ENCODE measurements at regions not wholly inside any gene's neighbourhood (a gene's known extent, or its start where the extent isn't known, plus 50 kb on each side); places are given as distances from the start of the nearest gene placed in this dataset.

DNA sequence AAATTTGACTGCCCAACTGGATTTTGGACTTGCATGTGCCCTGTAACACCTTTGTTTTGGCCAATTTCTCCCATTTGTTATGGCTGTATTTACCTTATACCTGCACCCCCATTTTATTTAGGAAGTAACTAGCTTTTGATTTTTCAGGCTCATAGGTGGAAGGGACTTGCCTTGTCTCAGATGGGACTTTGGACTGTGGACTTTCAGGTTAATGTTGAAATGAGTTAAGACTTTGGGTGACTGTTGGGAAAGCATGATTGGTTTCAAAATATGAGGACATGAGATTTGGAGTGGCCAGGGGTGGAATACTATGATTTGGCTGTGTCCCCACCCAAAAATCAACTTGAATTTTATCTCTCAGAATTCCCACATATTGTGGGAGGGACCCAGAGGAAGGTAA, 490.2 kb downstream of the PRR16 start:
- no peak for ATAC-seq (ENCODE audit: low read depth)
- no peak overlapping the region for H3K4me3 Mint-ChIP-seq
- no peaks in the 10 kb centered on the region for H3K27me3 Mint-ChIP-seq
- POLR2A ChIA-PET, result no interaction called here
- peaks cover 6% of the 10 kb centered on the region for H3K9me3 Mint-ChIP-seq
- no peaks in the 10 kb centered on the region for H3K36me3 Mint-ChIP-seq
- H3K27ac Mint-ChIP-seq, result no peak overlapping the region
- DNase-seq, result no peak
- no peaks in the 10 kb centered on the region for H3K4me1 Mint-ChIP-seq

DNA sequence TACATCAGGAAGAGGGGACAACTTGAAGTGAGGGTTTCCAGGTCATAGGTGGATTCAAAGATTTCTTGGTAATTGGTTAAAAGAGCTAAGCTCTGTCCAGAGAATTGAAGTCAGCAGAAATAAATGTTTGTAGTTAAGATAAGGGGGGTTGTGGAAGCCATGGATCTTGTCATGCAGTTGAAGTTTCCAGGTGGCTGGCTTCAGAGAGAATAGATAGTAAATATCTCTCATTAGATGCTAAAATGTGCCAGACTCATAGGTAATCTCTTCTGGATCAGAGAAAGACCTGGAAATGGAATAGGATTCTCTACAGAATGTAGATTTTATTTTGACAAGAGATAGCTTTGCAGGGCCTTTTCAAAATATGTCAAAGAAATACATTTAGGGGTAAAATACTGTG, 491.7 kb downstream of the PRR16 start:
- Mint-ChIP-seq H3K36me3 (no peaks in the 10 kb centered on the region), H3K4me1 (no peaks in the 10 kb centered on the region), H3K4me3 (no peak overlapping the region), H3K27me3 (no peaks in the 10 kb centered on the region), H3K27ac (no peak overlapping the region), H3K9me3 (peaks cover 4% of the 10 kb centered on the region)
- DNase-seq (no peak), ATAC-seq (ENCODE audit: low read depth) (no peak)
- POLR2A ChIA-PET, result no interaction called here

DNA sequence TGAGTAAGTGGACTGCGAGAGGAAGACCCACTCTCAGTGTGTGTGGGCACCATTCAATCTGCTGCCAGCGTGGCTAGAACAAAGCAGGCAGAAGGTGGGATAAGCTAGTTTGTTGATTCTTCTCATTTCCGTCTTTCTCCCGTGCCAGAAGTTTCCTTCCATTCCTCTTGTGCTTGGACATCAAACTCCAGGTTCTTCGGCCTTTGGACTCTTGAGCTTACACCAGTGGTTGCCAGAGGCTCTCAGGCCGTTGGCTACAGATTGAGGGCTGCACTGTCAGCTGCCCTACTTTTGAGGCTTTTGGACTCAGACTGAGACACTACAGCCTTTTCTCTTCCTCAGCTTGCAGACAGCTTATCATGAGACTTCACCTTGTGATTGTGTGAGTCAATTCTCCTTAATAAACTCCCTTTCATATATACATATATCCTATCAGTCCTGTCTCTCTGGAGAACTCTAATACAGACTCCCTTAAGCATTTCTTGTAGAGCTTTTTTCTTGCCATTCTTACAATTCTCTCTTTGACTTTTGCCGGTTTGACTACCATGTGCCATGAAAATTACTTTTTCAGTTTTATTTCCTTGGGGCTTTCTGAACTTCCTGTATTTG, 494.9 kb downstream of the PRR16 start:
- H3K4me3 Mint-ChIP-seq, result no peak overlapping the region
- H3K27me3 Mint-ChIP-seq, result no peaks in the 10 kb centered on the region
- DNase-seq, result no peak
- no peaks in the 10 kb centered on the region for H3K4me1 Mint-ChIP-seq
- H3K36me3 Mint-ChIP-seq, result no peaks in the 10 kb centered on the region
- POLR2A ChIA-PET, result no interaction called here
- ATAC-seq (ENCODE audit: low read depth), result no peak
- no peak overlapping the region for H3K27ac Mint-ChIP-seq
- H3K9me3 Mint-ChIP-seq, result peaks cover 2% of the 10 kb centered on the region

DNA sequence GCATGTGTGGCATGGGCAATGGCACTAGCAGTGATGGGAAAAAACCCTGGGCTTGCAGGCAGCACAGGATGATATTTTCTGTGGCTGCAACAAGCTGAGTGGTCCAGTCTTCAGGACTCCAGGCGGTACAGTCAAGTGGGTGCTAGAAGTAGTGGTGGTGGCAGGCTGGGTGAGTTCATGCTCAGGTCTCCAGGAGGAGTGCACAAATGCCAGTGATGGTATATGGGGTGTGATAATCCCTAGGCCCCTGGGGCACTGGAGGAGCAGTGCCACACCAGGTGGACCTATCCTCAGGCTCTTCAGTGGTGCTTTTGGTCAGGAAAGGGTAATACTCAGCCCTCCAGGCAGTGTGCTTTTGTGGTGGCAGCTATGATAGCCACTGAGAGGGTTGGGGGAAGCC, 496.4 kb downstream of the PRR16 start:
- no peak for ATAC-seq (ENCODE audit: low read depth)
- H3K36me3 Mint-ChIP-seq, result no peaks in the 10 kb centered on the region
- DNase-seq, result no peak

DNA sequence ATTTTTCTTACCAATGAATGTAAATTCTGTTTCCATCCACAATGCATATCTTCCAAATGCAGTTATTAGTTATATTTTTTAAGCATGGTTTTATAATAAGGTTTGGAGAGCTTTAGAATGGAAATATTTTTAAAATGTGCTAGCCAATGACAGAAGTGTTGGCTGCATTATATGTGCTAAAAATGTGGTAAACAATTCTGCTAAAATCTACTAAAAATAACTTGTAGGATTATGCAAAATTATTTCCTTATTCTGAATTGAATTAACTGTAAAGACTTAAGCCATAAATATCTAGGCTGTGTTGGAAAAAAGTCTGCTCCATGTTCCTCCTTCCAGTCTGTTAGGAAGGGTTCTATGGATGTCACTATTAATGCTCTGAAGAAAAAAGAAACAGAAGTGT, 503.3 kb downstream of the PRR16 start:
- POLR2A ChIA-PET, result no interaction called here
- no peak overlapping the region for H3K27ac Mint-ChIP-seq
- H3K36me3 Mint-ChIP-seq, result no peaks in the 10 kb centered on the region
- H3K27me3 Mint-ChIP-seq, result no peaks in the 10 kb centered on the region
- peaks cover 5% of the 10 kb centered on the region for H3K9me3 Mint-ChIP-seq
- no peak for ATAC-seq (ENCODE audit: low read depth)
- DNase-seq, result no peak
- H3K4me3 Mint-ChIP-seq, result no peak overlapping the region
- no peaks in the 10 kb centered on the region for H3K4me1 Mint-ChIP-seq

More for the DNA sequence above, 496.4 kb downstream of the PRR16 start:
- peaks cover 5% of the 10 kb centered on the region for H3K9me3 Mint-ChIP-seq
- H3K27me3 Mint-ChIP-seq, result no peaks in the 10 kb centered on the region
- POLR2A ChIA-PET, result no interaction called here
- H3K27ac Mint-ChIP-seq, result peak overlapping the region; percentile 43
- no peak overlapping the region for H3K4me3 Mint-ChIP-seq
- no peaks in the 10 kb centered on the region for H3K4me1 Mint-ChIP-seq

DNA sequence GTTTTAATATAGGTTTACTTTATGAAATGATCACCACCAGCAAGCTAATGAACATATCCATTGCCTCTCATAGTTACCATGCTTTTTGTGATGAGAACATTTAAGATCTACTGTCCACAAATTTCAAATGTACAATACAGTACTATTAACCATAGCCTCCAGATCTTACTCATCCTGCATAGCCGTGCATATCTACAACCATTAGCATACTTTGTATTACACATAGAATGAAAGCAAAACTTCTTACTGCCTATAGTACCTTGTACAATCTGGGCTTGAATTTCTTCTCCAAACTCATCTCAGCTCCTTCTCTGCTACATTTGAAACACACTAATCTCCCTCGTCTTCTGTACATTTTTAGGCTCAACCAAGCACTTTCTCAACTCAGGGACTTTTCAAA, 510.6 kb downstream of the PRR16 start:
- no peak for DNase-seq
- H3K4me1 Mint-ChIP-seq, result no peaks in the 10 kb centered on the region
- no peak overlapping the region for H3K27ac Mint-ChIP-seq
- H3K4me3 Mint-ChIP-seq, result no peak overlapping the region
- ATAC-seq (ENCODE audit: low read depth), result no peak
- H3K36me3 Mint-ChIP-seq, result no peaks in the 10 kb centered on the region
- H3K9me3 Mint-ChIP-seq, result peaks cover 3% of the 10 kb centered on the region
- no peaks in the 10 kb centered on the region for H3K27me3 Mint-ChIP-seq
- POLR2A ChIA-PET, result no interaction called here

DNA sequence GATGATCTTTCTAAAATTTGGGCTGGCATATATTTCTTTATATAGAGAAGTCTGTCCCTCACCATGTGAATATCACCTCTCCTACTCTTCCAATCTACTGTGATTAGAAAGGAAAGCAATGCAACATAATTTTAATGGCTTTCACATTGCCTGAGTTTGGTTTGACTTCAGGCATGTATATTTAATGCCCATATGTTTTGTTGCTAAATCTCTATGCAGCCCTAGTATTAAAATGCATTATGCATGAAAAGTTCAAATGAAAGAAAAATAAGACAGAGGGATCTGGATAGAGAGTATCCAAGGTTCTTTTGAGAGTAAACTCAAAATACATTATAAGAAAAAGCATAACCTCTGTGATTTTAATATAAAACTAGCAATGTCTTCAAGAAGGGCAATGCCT, 518.3 kb downstream of the PRR16 start:
- H3K36me3 Mint-ChIP-seq, result no peaks in the 10 kb centered on the region
- no peak overlapping the region for H3K27ac Mint-ChIP-seq
- no peaks in the 10 kb centered on the region for H3K27me3 Mint-ChIP-seq
- H3K9me3 Mint-ChIP-seq, result peaks cover 2% of the 10 kb centered on the region
- DNase-seq (no peak), ATAC-seq (ENCODE audit: low read depth) (no peak)
- no peaks in the 10 kb centered on the region for H3K4me1 Mint-ChIP-seq
- POLR2A ChIA-PET, result no interaction called here
- H3K4me3 Mint-ChIP-seq, result no peak overlapping the region

DNA sequence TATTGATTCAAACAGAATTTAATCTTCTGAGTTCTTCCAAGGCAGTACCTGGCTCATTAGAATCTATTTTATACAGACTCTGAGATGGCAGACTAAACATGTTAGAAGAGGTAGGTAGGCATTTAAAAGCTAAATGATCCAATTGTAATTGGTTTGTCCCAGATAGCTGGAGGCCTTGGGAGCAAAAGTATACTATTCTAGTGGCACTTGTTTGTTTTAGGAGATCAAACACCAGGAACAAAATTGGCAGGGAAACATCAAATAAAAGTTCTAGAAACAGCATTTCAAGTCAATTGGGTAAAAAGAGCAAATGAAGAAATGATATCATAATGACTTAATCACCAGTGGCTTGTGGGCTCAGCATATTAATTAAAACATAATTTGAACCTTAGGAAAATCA, 521.4 kb downstream of the PRR16 start:
- no peaks in the 10 kb centered on the region for H3K36me3 Mint-ChIP-seq

DNA sequence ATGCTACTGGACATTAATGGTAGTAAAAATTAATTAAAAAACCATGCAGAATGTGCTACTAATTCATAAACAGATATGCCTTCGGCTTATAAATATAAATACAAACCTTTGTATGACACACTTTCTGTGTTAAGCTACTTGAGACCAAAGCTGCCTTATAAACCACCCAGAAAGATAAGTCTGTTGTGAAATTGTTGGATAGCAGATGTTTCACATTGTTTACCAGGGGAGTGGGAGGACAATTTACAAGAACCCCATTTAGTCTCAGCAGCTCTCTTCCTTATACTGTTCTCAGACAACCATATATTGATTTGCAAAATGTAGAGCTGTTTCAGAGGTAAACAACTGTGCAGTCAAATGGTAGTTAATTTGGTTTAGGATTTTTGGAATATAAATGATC, 524.4 kb downstream of the PRR16 start:
- no peak overlapping the region for H3K27ac Mint-ChIP-seq
- no peaks in the 10 kb centered on the region for H3K27me3 Mint-ChIP-seq
- POLR2A ChIA-PET, result no interaction called here
- ATAC-seq (ENCODE audit: low read depth) (no peak), DNase-seq (no peak)
- no peak overlapping the region for H3K4me3 Mint-ChIP-seq
- no peaks in the 10 kb centered on the region for H3K4me1 Mint-ChIP-seq
- no peaks in the 10 kb centered on the region for H3K36me3 Mint-ChIP-seq
- H3K9me3 Mint-ChIP-seq, result no peaks in the 10 kb centered on the region

More for the DNA sequence above, 521.4 kb downstream of the PRR16 start:
- DNase-seq (no peak), ATAC-seq (ENCODE audit: low read depth) (no peak)
- Mint-ChIP-seq H3K9me3 (no peaks in the 10 kb centered on the region), H3K27me3 (no peaks in the 10 kb centered on the region), H3K27ac (no peak overlapping the region), H3K4me1 (no peaks in the 10 kb centered on the region), H3K4me3 (no peak overlapping the region)
- POLR2A ChIA-PET, result no interaction called here

DNA sequence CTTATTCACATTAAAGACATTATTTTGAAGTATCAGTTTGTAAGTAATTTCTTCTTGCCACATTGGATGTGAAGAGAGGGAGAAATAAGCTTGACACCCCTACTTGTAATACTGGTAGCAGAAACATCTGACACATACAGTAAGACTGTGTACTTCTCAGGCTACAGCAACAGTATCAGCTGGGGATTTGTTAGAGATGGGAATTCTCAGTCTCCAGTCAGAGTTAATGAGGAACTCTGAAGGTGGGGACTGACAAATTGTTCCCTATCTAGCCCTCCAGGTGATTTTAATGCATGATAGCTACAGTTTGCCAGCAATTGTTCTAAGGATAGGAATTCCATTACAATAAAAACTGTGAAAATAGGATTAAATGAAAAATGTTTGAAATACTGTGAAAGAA, 524.8 kb downstream of the PRR16 start:
- no peaks in the 10 kb centered on the region for H3K4me1 Mint-ChIP-seq
- no peaks in the 10 kb centered on the region for H3K27me3 Mint-ChIP-seq
- DNase-seq (no peak), ATAC-seq (ENCODE audit: low read depth) (no peak)
- no peaks in the 10 kb centered on the region for H3K9me3 Mint-ChIP-seq
- POLR2A ChIA-PET, result no interaction called here
- no peak overlapping the region for H3K27ac Mint-ChIP-seq
- H3K36me3 Mint-ChIP-seq, result no peaks in the 10 kb centered on the region
- H3K4me3 Mint-ChIP-seq, result no peak overlapping the region

DNA sequence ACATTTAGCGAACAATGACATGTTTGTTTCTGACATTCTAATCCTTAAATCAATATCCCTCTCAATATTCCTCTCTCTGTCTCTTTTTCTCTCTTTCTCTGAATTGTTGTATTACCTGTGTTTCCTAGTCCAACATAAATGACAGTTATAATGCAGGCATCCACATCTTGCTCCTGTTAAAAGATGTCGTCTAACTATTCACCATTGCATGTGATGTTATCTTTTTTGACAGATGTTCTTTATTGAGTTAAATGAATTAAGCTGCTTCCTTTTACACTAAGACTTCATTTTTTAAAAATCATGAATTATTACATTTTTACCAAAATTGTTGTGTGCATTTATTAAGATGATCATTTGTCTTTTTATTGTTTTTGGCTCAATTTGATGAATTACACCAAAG, 527.5 kb downstream of the PRR16 start:
- no peak overlapping the region for H3K27ac Mint-ChIP-seq
- no peak overlapping the region for H3K4me3 Mint-ChIP-seq
- no peak for DNase-seq
- no peaks in the 10 kb centered on the region for H3K36me3 Mint-ChIP-seq
- no peaks in the 10 kb centered on the region for H3K4me1 Mint-ChIP-seq
- POLR2A ChIA-PET, result no interaction called here
- H3K27me3 Mint-ChIP-seq, result no peaks in the 10 kb centered on the region
- no peaks in the 10 kb centered on the region for H3K9me3 Mint-ChIP-seq
- ATAC-seq (ENCODE audit: low read depth), result no peak

DNA sequence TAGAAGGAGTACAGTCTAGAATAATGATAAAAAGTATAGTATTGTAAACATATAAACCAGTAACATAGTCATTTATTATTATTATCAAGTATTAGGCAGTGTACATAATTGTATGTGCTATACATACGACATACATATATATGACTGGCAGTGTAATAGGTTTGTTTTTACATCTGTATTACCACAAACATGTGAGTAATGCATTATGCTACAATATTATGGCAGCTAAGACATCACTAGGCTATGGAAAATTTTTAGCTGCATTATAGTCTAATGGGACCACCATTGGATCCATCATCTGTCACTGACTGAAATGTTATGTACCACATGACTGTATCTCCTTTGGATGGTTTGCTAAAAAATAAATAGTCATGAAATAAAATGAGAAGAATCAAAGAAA, 530.0 kb downstream of the PRR16 start:
- POLR2A ChIA-PET, result no interaction called here
- Mint-ChIP-seq H3K36me3 (no peaks in the 10 kb centered on the region), H3K27me3 (no peaks in the 10 kb centered on the region), H3K4me1 (no peaks in the 10 kb centered on the region), H3K27ac (no peak overlapping the region), H3K9me3 (no peaks in the 10 kb centered on the region), H3K4me3 (no peak overlapping the region)
- no peak for DNase-seq
- ATAC-seq (ENCODE audit: low read depth), result no peak

DNA sequence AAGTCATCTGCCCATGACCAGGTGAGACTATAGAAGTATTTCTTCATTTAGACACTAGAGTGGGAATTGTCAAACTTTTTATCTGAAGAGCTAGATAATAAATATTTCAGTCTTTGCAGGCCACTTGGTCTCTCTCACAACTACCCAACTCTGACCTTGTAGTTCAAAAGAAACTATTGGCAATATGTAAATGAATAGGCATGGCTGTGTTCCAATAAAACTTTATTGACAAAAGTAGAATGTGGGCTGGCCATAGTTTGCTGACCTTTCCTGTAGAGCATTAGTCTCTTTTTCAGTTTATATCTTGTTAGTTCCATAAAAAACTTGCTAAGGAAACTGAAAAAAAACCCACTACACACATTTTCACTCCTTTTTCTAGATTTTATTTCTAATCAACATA, 535.5 kb downstream of the PRR16 start:
- no peak overlapping the region for H3K4me3 Mint-ChIP-seq
- ATAC-seq (ENCODE audit: low read depth) (no peak), DNase-seq (no peak)
- no peaks in the 10 kb centered on the region for H3K36me3 Mint-ChIP-seq
- no peak overlapping the region for H3K27ac Mint-ChIP-seq
- H3K4me1 Mint-ChIP-seq, result no peaks in the 10 kb centered on the region
- POLR2A ChIA-PET, result no interaction called here
- H3K9me3 Mint-ChIP-seq, result no peaks in the 10 kb centered on the region
- no peaks in the 10 kb centered on the region for H3K27me3 Mint-ChIP-seq

DNA sequence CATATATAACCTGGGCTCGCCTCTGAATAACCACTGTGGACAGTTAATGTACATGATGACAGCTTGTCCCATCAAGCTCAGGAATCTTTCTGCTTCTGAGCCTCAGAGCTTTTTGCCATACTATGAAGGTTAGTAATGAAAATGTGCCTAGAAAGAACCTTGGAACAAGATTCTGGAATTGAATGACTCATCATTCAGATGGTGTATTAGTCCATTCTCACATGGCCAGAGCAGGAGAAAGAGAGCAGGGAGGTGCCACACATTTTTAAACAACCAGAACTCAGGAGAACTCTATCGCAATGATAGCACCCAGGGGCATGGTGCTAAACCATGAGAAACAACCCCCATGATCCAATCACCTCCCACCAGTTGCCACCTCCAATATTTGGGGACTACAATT, 542.1 kb downstream of the PRR16 start:
- H3K4me1 Mint-ChIP-seq, result no peaks in the 10 kb centered on the region
- POLR2A ChIA-PET, result no interaction called here
- H3K9me3 Mint-ChIP-seq, result no peaks in the 10 kb centered on the region

DNA sequence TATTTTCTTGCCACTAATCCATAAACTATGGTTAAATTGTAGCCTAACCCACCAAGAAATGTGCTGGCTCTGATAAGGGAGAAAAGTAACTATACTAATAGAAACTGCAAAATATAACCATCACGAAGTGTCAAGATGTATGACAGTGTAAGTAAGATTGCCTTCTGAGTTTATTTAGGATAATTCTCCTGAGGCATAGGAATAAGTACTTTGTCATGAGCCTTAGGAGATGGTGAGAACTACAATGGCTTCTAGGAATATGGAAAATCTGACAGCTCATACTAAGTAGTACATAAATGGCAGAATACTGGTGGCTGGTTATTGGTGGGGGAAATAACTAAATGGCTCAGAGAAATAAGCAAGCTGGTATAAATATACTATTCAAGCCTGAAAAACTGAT, 543.9 kb downstream of the PRR16 start:
- ATAC-seq (ENCODE audit: low read depth), result no peak
- Mint-ChIP-seq H3K9me3 (no peaks in the 10 kb centered on the region), H3K4me1 (no peaks in the 10 kb centered on the region), H3K4me3 (no peak overlapping the region), H3K27me3 (no peaks in the 10 kb centered on the region), H3K36me3 (no peaks in the 10 kb centered on the region), H3K27ac (no peak overlapping the region)
- DNase-seq, result no peak
- POLR2A ChIA-PET, result no interaction called here

More for the DNA sequence above, 542.1 kb downstream of the PRR16 start:
- no peak for DNase-seq
- ATAC-seq (ENCODE audit: low read depth), result no peak
- Mint-ChIP-seq H3K36me3 (no peaks in the 10 kb centered on the region), H3K27me3 (no peaks in the 10 kb centered on the region), H3K27ac (no peak overlapping the region), H3K4me3 (no peak overlapping the region)
